Suprapubic skin (tissue), 4 donors: ENCODE measurements at regions not wholly inside any gene's neighbourhood (a gene's known extent, or its start where the extent isn't known, plus 50 kb on each side); places are given as distances from the start of the nearest gene placed in this dataset.
"Not testable (repeated sequence)": the region's sequence is repeated elsewhere in the genome, so short reads cannot be mapped to it uniquely, and the experiment has no call there.

Source experiments
- DNase-seq, 2 donors: peaks; one replicate each; pipeline ENCODE4 v3.0.0-alpha.2; 2019; ENCODE audit warnings: low spot score in 2 of 2
- H3K27ac ChIP-seq: fragments of 200-600 bp; sonication (generic); one replicate; pipeline ENCODE4 v1.5.1; 2019
- H3K27me3 ChIP-seq: fragments of 200-600 bp; sonication (generic); one replicate; pipeline ENCODE4 v1.5.1; 2019
- H3K36me3 ChIP-seq: fragments of 200-600 bp; sonication (generic); one replicate; pipeline ENCODE4 v1.5.1; 2019
- H3K4me1 ChIP-seq: fragments of 200-600 bp; sonication (generic); one replicate; pipeline ENCODE4 v1.5.1; 2019
- H3K4me3 ChIP-seq: fragments of 200-600 bp; sonication (generic); one replicate; pipeline ENCODE4 v1.5.1; 2019; ENCODE audit warnings: mild to moderate bottlenecking
- H3K9me3 ChIP-seq: fragments of 200-600 bp; sonication (generic); one replicate; pipeline ENCODE4 v1.5.1; 2019
- EP300 ChIP-seq: sonication (generic); formaldehyde crosslinking; IDR thresholded peaks from one replicate; pipeline ENCODE4 v1.6.1; 2017; ENCODE audit warnings: antibody characterized with exemption
- POLR2A ChIP-seq, 2 donors: fragments of 450-650 bp; IDR thresholded peaks; one replicate each; pipeline ENCODE4 v1.6.1; 2017; ENCODE audit warnings: antibody characterized with exemption in 2 of 2, mild to moderate bottlenecking in 2 of 2, moderate library complexity in 2 of 2
- POLR2AphosphoS5 ChIP-seq, 3 donors: sonication (generic); formaldehyde crosslinking; IDR thresholded peaks; one replicate each; pipeline ENCODE4 v1.6.1; 2017; ENCODE audit warnings: antibody characterized with exemption in 3 of 3
- WGBS: methylation state at CpG from one replicate; pipeline ENCODE4 v1.1.5; 2018; 5-methylcytosine and 5-hydroxymethylcytosine counted together
- TF ChIP-seq, protein P1 (sequence below), 2 donors: fragments of 200-600 bp in 1 of 2; fragments of 450-650 bp in 1 of 2; sonication (generic) in 1 of 2; IDR thresholded peaks; one replicate each; pipeline ENCODE4 v1.5.1; 2016 to 2019; ENCODE audit warnings: antibody characterized with exemption in 2 of 2, mild to moderate bottlenecking in 1 of 2, moderate library complexity in 1 of 2

DNA sequence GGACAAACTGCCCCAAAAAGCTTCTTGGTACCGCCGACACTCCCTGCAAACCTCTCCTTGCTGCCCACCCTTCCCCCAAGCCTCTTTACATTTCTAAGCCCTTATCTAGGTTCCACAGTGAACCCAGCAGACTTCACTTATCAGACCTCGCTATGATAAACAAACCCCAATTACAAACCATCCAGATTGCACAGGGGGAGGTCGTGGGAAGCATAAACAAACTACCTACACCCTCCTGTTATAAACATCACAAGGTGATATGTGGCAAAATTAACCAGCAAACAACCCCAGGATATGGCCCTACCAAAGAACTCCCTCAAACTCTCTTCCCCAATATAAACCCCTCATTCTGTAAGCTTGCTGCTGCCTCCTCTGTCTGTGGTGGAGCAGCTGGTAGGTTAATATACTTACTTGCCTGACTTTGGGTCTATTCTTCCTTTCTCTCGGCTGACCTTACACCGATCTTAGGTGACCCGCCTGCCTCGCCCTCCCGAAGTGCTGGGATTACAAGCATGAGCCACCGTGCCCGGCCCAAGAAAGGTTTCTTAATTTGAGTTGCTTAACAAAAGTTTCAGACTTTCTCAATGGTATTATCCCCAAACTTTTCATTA lies 66.0 kb upstream of the TENM4 start:
- TF ChIP-seq POLR2A (IDR thresholded peaks at IDR 0.05) (no peak), POLR2AphosphoS5 (IDR thresholded peaks at IDR 0.05) (no peak), EP300 (no peak)
- TF ChIP-seq, protein P1, sequence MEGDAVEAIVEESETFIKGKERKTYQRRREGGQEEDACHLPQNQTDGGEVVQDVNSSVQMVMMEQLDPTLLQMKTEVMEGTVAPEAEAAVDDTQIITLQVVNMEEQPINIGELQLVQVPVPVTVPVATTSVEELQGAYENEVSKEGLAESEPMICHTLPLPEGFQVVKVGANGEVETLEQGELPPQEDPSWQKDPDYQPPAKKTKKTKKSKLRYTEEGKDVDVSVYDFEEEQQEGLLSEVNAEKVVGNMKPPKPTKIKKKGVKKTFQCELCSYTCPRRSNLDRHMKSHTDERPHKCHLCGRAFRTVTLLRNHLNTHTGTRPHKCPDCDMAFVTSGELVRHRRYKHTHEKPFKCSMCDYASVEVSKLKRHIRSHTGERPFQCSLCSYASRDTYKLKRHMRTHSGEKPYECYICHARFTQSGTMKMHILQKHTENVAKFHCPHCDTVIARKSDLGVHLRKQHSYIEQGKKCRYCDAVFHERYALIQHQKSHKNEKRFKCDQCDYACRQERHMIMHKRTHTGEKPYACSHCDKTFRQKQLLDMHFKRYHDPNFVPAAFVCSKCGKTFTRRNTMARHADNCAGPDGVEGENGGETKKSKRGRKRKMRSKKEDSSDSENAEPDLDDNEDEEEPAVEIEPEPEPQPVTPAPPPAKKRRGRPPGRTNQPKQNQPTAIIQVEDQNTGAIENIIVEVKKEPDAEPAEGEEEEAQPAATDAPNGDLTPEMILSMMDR (IDR thresholded peaks at IDR 0.05): no peak
- H3K9me3 ChIP-seq: no peaks in the 10 kb centered on the region
- no peaks in the 10 kb centered on the region for H3K4me1 ChIP-seq
- no peak for DNase-seq
- 83% methylated on average over 11 of the region's 11 CpGs for WGBS
- no peaks in the 10 kb centered on the region for H3K36me3 ChIP-seq
- H3K27ac ChIP-seq: no peak overlapping the region
- no peaks in the 10 kb centered on the region for H3K27me3 ChIP-seq
- H3K4me3 ChIP-seq: no peak overlapping the region

DNA sequence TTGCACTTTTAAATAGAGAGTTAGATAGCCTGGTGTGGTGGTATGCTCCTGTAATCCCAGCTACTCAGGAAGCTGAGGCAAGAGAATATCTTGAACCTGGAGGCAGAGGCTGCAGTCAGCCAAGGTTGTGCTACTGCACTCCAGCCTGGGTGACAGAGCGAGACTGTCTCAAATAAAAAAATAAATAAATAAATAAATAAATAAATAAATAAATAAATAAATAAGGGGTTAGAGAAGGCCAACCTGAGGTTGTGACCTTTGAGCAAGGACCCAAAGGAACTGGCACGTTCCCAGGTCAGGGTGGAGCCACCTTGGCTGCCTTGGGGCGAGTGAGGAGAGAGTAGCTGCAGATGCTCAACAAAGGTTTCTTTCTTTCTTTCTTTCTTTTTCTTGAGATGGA lies 65.3 kb upstream of the TENM4 start:
- no peaks in the 10 kb centered on the region for H3K27me3 ChIP-seq
- no peaks in the 10 kb centered on the region for H3K9me3 ChIP-seq
- 61% methylated on average over 3 of the region's 3 CpGs for WGBS
- no peak overlapping the region for H3K27ac ChIP-seq
- no peak for DNase-seq
- TF ChIP-seq POLR2A (IDR thresholded peaks at IDR 0.05) (no peak), EP300 (no peak), POLR2AphosphoS5 (IDR thresholded peaks at IDR 0.05) (no peak)
- H3K36me3 ChIP-seq: no peaks in the 10 kb centered on the region
- H3K4me3 ChIP-seq: no peak overlapping the region
- H3K4me1 ChIP-seq: no peaks in the 10 kb centered on the region

DNA sequence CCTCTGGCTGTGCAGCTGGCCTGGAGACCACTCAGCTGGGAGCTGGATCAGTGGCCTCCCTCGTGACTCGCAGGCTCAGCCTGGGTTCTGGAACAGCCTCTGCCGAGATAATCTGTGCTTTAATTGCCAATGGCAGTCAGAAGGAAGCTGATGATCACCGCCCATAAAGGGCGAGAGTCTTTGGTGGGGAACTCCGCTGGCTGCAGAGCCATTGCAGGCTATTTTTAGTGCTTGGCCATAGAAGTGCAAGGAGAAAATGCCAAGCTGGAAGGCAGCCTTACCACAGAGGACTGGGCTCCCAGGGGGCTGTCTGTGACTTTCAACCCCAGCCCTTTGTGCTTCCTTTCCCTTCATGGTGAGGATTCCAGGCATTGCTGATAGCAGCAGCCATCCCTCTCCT lies 62.2 kb upstream of the TENM4 start:
- no peak for DNase-seq

DNA sequence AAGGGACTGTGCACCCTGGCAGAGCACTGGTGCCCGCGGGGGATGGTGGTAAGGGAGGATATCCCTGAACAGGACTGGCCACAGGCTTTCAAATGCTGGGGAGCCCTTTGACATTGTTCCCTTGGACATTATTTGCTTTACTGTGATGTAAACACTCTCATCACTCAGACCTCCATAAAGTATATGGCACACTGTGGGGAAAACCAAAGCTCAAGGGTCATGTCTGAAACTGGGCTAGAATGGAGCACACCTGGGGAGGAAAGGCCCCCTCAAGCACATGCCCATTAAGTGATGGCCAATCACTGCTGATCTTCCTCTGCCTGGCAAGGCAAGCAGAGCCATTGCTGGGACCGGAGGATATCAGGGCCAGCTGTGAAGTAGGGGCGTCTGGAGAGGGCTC lies 60.9 kb upstream of the TENM4 start:
- 73% methylated on average over 4 of the region's 4 CpGs for WGBS
- no peaks in the 10 kb centered on the region for H3K27me3 ChIP-seq
- no peak overlapping the region for H3K4me3 ChIP-seq
- H3K36me3 ChIP-seq: no peaks in the 10 kb centered on the region
- TF ChIP-seq POLR2A (IDR thresholded peaks at IDR 0.05) (no peak), POLR2AphosphoS5 (IDR thresholded peaks at IDR 0.05) (no peak)
- TF ChIP-seq, protein P1 (IDR thresholded peaks at IDR 0.05): no peak
- H3K9me3 ChIP-seq: no peaks in the 10 kb centered on the region
- H3K27ac ChIP-seq: no peak overlapping the region
- no peaks in the 10 kb centered on the region for H3K4me1 ChIP-seq
- DNase-seq: no peak

More for the DNA sequence above, 62.2 kb upstream of the TENM4 start:
- no peaks in the 10 kb centered on the region for H3K36me3 ChIP-seq
- no peaks in the 10 kb centered on the region for H3K27me3 ChIP-seq
- 50% methylated on average over 6 of the region's 6 CpGs for WGBS
- TF ChIP-seq, protein P1 (IDR thresholded peaks at IDR 0.05): no peak
- no peak for TF ChIP-seq POLR2AphosphoS5 (IDR thresholded peaks at IDR 0.05)
- no peak for TF ChIP-seq POLR2A (IDR thresholded peaks at IDR 0.05)
- no peak for TF ChIP-seq EP300
- H3K27ac ChIP-seq: no peak overlapping the region
- H3K4me1 ChIP-seq: no peaks in the 10 kb centered on the region
- H3K9me3 ChIP-seq: no peaks in the 10 kb centered on the region
- no peak overlapping the region for H3K4me3 ChIP-seq

DNA sequence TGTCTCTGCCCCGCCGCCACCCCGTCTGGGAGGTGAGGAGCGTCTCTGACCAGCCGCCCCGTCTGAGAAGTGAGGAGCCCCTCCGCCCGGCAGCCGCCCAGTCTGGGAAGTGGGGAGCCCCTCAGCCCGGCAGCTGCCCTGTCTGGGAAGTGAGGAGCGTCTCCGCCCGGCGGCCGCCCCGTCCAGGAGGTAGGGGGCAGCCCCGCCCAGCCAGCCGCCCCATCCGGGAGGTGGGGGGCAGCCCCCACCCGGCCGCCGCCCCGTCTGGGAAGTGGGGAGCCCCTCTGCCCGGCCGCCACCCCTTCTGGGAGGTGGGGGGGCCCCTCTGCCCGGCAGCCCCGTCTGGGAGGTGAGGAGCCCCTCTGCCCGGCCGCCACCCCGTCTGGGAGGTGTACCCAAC lies 59.1 kb upstream of the TENM4 start:
- not testable (repeated sequence) for H3K4me3 ChIP-seq
- 81% methylated on average over 14 of the region's 30 CpGs for WGBS

DNA sequence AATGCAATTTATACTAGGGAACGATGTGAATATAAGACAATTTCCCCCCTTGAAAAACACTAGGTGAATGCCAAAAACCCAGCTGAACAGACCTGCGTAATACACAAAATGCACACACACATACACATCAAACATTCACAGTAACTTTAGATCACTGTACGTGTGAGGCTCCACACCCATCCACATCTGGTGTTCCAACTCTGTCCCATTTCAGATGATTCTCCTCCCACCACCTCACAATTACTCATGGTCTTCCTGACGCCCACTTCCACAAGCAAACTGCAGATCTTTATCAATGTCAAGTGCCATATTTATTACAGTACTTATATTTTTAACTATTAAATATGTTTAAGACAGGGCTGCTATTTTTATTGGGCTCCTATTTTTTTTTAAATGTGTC lies 57.8 kb upstream of the TENM4 start:
- Histone ChIP-seq H3K9me3 (no peaks in the 10 kb centered on the region), H3K4me1 (no peaks in the 10 kb centered on the region), H3K27me3 (no peaks in the 10 kb centered on the region), H3K36me3 (no peaks in the 10 kb centered on the region), H3K4me3 (no peak overlapping the region), H3K27ac (no peak overlapping the region)
- no peak for DNase-seq
- WGBS: 40% methylated on average over 4 of the region's 4 CpGs
- TF ChIP-seq EP300 (no peak), POLR2A (IDR thresholded peaks at IDR 0.05) (no peak), POLR2AphosphoS5 (IDR thresholded peaks at IDR 0.05) (no peak)
- TF ChIP-seq, protein P1 (IDR thresholded peaks at IDR 0.05): no peak

More for the DNA sequence above, 59.1 kb upstream of the TENM4 start:
- not testable (repeated sequence) for DNase-seq, H3K4me1 ChIP-seq, H3K27me3 ChIP-seq, H3K36me3 ChIP-seq, H3K27ac ChIP-seq, H3K9me3 ChIP-seq
